Panc1 (cell line): ENCODE measurements at regions not wholly inside any gene's neighbourhood (a gene's known extent, or its start where the extent isn't known, plus 50 kb on each side); places are given as distances from the start of the nearest gene placed in this dataset.

Experiments
- ATAC-seq: fragments of 200-7000 bp; cut with Tn5 transposase; 2 replicates; pipeline ENCODE4 v1.9.1; 2020; ENCODE audit warnings: mild to moderate bottlenecking, moderate library complexity
- BruUV-seq: library from RNA; stranded (reverse); fragments of 400-500 nt; replicated peaks from 2 replicates; lab custom pipeline; 2021; lab: Mats Ljungman, UMichigan
- CTCF ChIA-PET: fragments of 300-600 bp; sonication (Branson Sonifier 250); formaldehyde crosslinking; loops from one replicate; lab custom pipeline; 2022; ENCODE audit warnings: antibody characterized with exemption; lab: Charles Lee
- POLR2A ChIA-PET: fragments of 300-600 bp; sonication (Branson Sonifier 250); formaldehyde crosslinking; loops from one replicate; lab custom pipeline; 2022; ENCODE audit warnings: antibody characterized with exemption; lab: Charles Lee
- DNase-seq: peaks from one replicate; pipeline ENCODE4 v3.0.0-alpha.2; 2010; ENCODE audit warnings: low read depth, low spot score
- H3K27ac ChIP-seq: 2 replicates; pipeline ENCODE4 v1.5.1; 2011; ENCODE audit warnings: mild to moderate bottlenecking, low read length, inconsistent platforms
- H3K27me3 ChIP-seq: fragments of 200-500 bp; sonication (Bioruptor generic); 2 replicates; pipeline ENCODE4 v1.6.0; 2014; ENCODE audit warnings: low read length, inconsistent platforms; ENCODE audit not compliant: control insufficient read depth, insufficient read depth
- H3K36me3 ChIP-seq: fragments of 200-500 bp; sonication (Bioruptor generic); 2 replicates; pipeline ENCODE4 v1.5.1; 2014; ENCODE audit warnings: inconsistent platforms, mild to moderate bottlenecking, low read length, moderate library complexity; ENCODE audit not compliant: control insufficient read depth, insufficient read depth
- H3K4me1 ChIP-seq: 2 replicates; pipeline ENCODE4 v1.5.1; 2011; ENCODE audit warnings: inconsistent platforms, mild to moderate bottlenecking, low read length, moderate library complexity; ENCODE audit not compliant: control insufficient read depth, insufficient read depth
- H3K4me3 ChIP-seq, 2 experiments: 2 replicates each; pipeline ENCODE4 v1.5.1; 2011 to 2012; ENCODE audit warnings: low read depth in 2 of 2, low read length in 2 of 2, mild to moderate bottlenecking in 2 of 2, inconsistent platforms in 1 of 2, moderate library complexity in 1 of 2
- H3K9me3 ChIP-seq: fragments of 200-500 bp; sonication (Bioruptor generic); 2 replicates; pipeline ENCODE4 v1.5.1; 2014; ENCODE audit warnings: low read depth, mild to moderate bottlenecking, inconsistent platforms, low read length, moderate library complexity; ENCODE audit not compliant: control insufficient read depth, insufficient read depth
- CTCF ChIP-seq: fragments of 450-650 bp; IDR thresholded peaks from 2 replicates; pipeline ENCODE4 v1.5.1; 2017; ENCODE audit warnings: mild to moderate bottlenecking
- POLR2AphosphoS5 ChIP-seq: IDR thresholded peaks from 2 replicates; pipeline ENCODE4 v1.6.1; 2012; ENCODE audit warnings: mild to moderate bottlenecking, low read depth, low read length, moderate library complexity
- REST ChIP-seq, 2 experiments: IDR thresholded peaks; 2 replicates each; pipeline ENCODE4 v1.6.1; 2011 to 2012; ENCODE audit warnings: low read depth in 2 of 2, control low read depth in 1 of 2, low read length in 1 of 2, mild to moderate bottlenecking in 1 of 2, moderate library complexity in 1 of 2; ENCODE audit not compliant: insufficient read depth in 1 of 2
- SIN3A ChIP-seq: IDR thresholded peaks from 2 replicates; pipeline ENCODE4 v1.6.1; 2012; ENCODE audit warnings: low read depth, mild to moderate bottlenecking, low read length, moderate library complexity, borderline replicate concordance; ENCODE audit not compliant: insufficient read depth
- TCF7L2 ChIP-seq: IDR thresholded peaks from 2 replicates; pipeline ENCODE4 v1.6.1; 2011; ENCODE audit warnings: mild to moderate bottlenecking, low read depth, low read length, inconsistent platforms
- in situ Hi-C: cut with HindIII; loops from 2 replicates; pipeline ENCODE4 v1.10.0; 2016; ENCODE audit warnings: low sequenced_read_pairs, low pct_unique_long_range_greater_than_20kb
- intact Hi-C: fragments of 100-400 bp; cut with micrococcal nuclease; formaldehyde crosslinking; loops from one replicate; pipeline ENCODE4 v1.10.0; 2022; ENCODE audit not compliant: unreplicated experiment

GRCh38 chr4:107349266-107349665 is 313.2 kb upstream of the DKK2 start:
- H3K4me1 ChIP-seq, result no peaks in the 10 kb centered on the region
- H3K4me3 ChIP-seq, result no peak overlapping the region
- ChIA-PET POLR2A (no interaction called here), CTCF (no interaction called here)
- TF ChIP-seq TCF7L2, result no peak
- no peak for TF ChIP-seq SIN3A
- no peak for TF ChIP-seq POLR2AphosphoS5
- TF ChIP-seq REST (IDR thresholded peaks at IDR 0.05; ENCODE audit: insufficient read depth in 1 of 2, low read depth in 2 of 2, low read length in 1 of 2), result no peak
- BruUV-seq, result no TSS peak
- intact Hi-C loops, result no loop called here
- H3K36me3 ChIP-seq, result no peaks in the 10 kb centered on the region
- no peaks in the 10 kb centered on the region for H3K27me3 ChIP-seq
- no peak overlapping the region for H3K27ac ChIP-seq
- DNase-seq (no peak), ATAC-seq (no peak)
- no peaks in the 10 kb centered on the region for H3K9me3 ChIP-seq
- in situ Hi-C loops, result no loop called here

GRCh38 chr4:107348188-107349050 is 312.3 kb upstream of the DKK2 start:
- CTCF ChIA-PET, result no interaction called here
- H3K27ac ChIP-seq, result no peak overlapping the region
- H3K36me3 ChIP-seq, result no peaks in the 10 kb centered on the region
- DNase-seq, result no peak
- no peaks in the 10 kb centered on the region for H3K9me3 ChIP-seq
- no peak for ATAC-seq
- intact Hi-C loops, result no loop called here
- no peak for TF ChIP-seq REST (IDR thresholded peaks at IDR 0.05; ENCODE audit: insufficient read depth in 1 of 2, low read depth in 2 of 2, low read length in 1 of 2)
- TF ChIP-seq CTCF, result no peak
- no peak for TF ChIP-seq TCF7L2
- TF ChIP-seq SIN3A, result no peak
- TF ChIP-seq POLR2AphosphoS5, result no peak
- no peaks in the 10 kb centered on the region for H3K27me3 ChIP-seq
- no TSS peak for BruUV-seq
- POLR2A ChIA-PET, result no interaction called here
- in situ Hi-C loops, result no loop called here
- H3K4me3 ChIP-seq, result no peak overlapping the region
- no peaks in the 10 kb centered on the region for H3K4me1 ChIP-seq
